PC-9 (cell line): ENCODE measurements at regions not wholly inside any gene's neighbourhood (a gene's known extent, or its start where the extent isn't known, plus 50 kb on each side); places are given as distances from the start of the nearest gene placed in this dataset.

Experiments used
- EZH2 ChIP-seq: fragments of 200-600 bp; sonication (generic); IDR thresholded peaks from 2 replicates; pipeline ENCODE4 v1.8.0; 2017; ENCODE audit warnings: antibody characterized with exemption, low read depth
- TF ChIP-seq, protein P1 (sequence below): fragments of 200-600 bp; sonication (generic); conservative IDR thresholded peaks from 2 replicates; pipeline ENCODE4 v1.6.1; 2017; ENCODE audit warnings: mixed run types, antibody characterized with exemption, mild to moderate bottlenecking, moderate library complexity

DNA sequence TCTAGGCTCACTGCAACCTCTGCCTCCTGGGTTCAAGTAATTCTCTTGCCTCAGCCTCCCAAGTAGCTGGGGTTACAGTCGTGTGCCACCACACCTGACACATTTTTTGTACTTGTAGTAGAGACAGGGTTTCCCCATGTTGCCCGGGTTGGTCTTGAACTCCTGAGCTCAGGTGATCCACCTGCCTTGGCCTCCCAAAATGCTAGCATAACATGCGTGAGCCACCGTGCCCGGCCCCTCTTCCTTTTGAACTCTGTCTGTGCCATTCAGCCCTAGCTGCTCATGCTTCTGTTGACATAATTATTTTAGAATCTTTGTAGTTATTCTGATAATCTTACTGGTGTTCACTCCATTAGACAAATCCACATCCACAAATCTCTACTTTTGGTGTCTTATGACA, 1231.3 kb upstream of the ADGRL3 start:
- TF ChIP-seq EZH2: no peak
- TF ChIP-seq, protein P1, sequence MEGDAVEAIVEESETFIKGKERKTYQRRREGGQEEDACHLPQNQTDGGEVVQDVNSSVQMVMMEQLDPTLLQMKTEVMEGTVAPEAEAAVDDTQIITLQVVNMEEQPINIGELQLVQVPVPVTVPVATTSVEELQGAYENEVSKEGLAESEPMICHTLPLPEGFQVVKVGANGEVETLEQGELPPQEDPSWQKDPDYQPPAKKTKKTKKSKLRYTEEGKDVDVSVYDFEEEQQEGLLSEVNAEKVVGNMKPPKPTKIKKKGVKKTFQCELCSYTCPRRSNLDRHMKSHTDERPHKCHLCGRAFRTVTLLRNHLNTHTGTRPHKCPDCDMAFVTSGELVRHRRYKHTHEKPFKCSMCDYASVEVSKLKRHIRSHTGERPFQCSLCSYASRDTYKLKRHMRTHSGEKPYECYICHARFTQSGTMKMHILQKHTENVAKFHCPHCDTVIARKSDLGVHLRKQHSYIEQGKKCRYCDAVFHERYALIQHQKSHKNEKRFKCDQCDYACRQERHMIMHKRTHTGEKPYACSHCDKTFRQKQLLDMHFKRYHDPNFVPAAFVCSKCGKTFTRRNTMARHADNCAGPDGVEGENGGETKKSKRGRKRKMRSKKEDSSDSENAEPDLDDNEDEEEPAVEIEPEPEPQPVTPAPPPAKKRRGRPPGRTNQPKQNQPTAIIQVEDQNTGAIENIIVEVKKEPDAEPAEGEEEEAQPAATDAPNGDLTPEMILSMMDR: no peak
